Activated naive CD4-positive, alpha-beta T cell treated with anti-CD3 and anti-CD28 coated beads, Interleukin-2, amount 10 ng/mL, durations not matched to agents 7 days and 5 days (primary cell): ENCODE measurements at regions not wholly inside any gene's neighbourhood (a gene's known extent, or its start where the extent isn't known, plus 50 kb on each side); places are given as distances from the start of the nearest gene placed in this dataset.

Source experiments
- CTCF ChIA-PET: fragments of 350-600 bp; sonication (Branson Sonifier 250); formaldehyde crosslinking; loops from one replicate; lab custom pipeline; 2021; ENCODE audit warnings: antibody characterized with exemption; lab: Charles Lee
- DNase-seq: peaks from one replicate; pipeline ENCODE4 v3.0.0-alpha.2; 2020
- H3K27ac Mint-ChIP-seq: one replicate; pipeline ENCODE4 v1.8.0; 2021; ENCODE audit warnings: mild to moderate bottlenecking, moderate library complexity, mixed read lengths
- H3K27me3 Mint-ChIP-seq: one replicate; pipeline ENCODE4 v1.8.0; 2021; ENCODE audit warnings: mild to moderate bottlenecking, mixed read lengths
- H3K36me3 Mint-ChIP-seq: one replicate; pipeline ENCODE4 v1.8.0; 2021; ENCODE audit warnings: mixed read lengths
- H3K4me1 Mint-ChIP-seq: one replicate; pipeline ENCODE4 v1.8.0; 2021; ENCODE audit warnings: mixed read lengths
- H3K4me3 Mint-ChIP-seq: one replicate; pipeline ENCODE4 v1.8.0; 2021; ENCODE audit warnings: mild to moderate bottlenecking, moderate library complexity, mixed read lengths
- H3K9me3 Mint-ChIP-seq: one replicate; pipeline ENCODE4 v1.8.0; 2021; ENCODE audit warnings: mixed read lengths

DNA sequence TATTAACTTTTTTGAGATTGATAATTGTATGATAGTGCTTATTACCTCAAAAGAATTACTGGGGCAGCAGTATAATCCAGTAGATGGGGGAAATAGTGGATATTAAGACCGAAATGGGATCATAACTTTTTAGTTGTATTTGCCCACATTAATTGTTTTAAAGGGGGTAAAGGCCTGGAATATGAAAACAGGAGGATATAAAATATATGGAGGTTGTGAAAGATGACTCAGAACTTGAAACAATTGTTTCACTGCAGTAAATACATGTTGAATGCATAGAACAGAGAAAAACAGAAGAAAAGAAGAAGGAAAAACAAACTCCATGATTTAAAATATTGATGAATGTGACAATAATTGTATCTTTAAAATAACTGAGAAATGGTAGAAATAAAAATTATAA is 94.1 kb upstream of the VPREB1 start:
- Mint-ChIP-seq H3K4me3 (no peak overlapping the region), H3K36me3 (no peaks in the 10 kb centered on the region), H3K27me3 (peaks cover 40% of the 10 kb centered on the region), H3K27ac (no peak overlapping the region), H3K4me1 (no peaks in the 10 kb centered on the region), H3K9me3 (no peaks in the 10 kb centered on the region)
- CTCF ChIA-PET, result interaction anchor here (0.9 kb wide), 1 partner anchor 89 kb away, joined by 3 read pairs; no protein-coding TSS in a partner anchor
- DNase-seq, result no peak

DNA sequence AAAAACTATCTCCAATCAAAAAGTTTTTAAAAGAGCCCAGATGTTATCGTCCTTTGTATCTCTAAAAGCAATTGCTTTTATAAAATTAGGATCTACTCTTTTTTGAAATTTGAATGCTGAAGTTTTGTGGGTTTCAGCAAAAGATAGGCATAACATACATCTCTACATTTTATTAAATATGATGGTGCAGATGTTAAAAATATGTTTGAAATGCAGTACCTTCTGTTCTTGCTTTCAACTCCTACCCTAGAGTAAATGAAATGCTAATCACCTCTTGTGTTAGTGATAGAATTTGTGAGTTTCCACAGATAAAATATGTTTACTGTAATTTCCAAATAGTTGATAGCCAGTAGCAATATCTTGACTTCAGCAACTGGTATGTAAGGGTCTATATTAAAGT is 95.7 kb upstream of the VPREB1 start:
- H3K27me3 Mint-ChIP-seq, result peaks cover 32% of the 10 kb centered on the region
- no peaks in the 10 kb centered on the region for H3K9me3 Mint-ChIP-seq
- DNase-seq, result no peak
- CTCF ChIA-PET, result no interaction called here
- H3K36me3 Mint-ChIP-seq, result no peaks in the 10 kb centered on the region
- H3K4me3 Mint-ChIP-seq, result no peak overlapping the region
- no peaks in the 10 kb centered on the region for H3K4me1 Mint-ChIP-seq
- no peak overlapping the region for H3K27ac Mint-ChIP-seq

DNA sequence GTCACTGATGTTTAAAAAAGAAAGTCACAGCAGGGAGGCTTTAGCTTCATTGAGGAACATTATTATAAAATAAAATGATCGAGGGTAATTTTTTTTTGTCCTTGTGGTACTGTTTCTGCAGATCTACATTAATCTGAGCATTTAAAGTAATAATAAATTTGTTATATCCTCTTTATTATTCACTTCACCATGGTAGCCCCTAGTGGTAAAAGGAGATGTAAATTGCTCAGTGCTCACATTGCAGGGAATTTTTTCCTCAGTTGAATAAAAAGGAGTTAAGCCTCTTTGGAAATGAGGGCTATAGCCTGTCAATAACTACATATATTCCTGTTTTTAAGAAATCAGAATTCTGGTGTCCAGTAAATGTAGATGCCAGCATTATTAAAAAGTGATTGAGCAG is 99.7 kb upstream of the VPREB1 start:
- CTCF ChIA-PET, result interaction anchor here (0.8 kb wide), 1 partner anchor 84 kb away, joined by 3 read pairs; no protein-coding TSS in a partner anchor
- no peak overlapping the region for H3K4me3 Mint-ChIP-seq
- H3K36me3 Mint-ChIP-seq, result no peaks in the 10 kb centered on the region
- H3K9me3 Mint-ChIP-seq, result no peaks in the 10 kb centered on the region
- DNase-seq, result no peak
- H3K27ac Mint-ChIP-seq, result no peak overlapping the region
- H3K4me1 Mint-ChIP-seq, result no peaks in the 10 kb centered on the region
- H3K27me3 Mint-ChIP-seq, result peaks cover 27% of the 10 kb centered on the region

DNA sequence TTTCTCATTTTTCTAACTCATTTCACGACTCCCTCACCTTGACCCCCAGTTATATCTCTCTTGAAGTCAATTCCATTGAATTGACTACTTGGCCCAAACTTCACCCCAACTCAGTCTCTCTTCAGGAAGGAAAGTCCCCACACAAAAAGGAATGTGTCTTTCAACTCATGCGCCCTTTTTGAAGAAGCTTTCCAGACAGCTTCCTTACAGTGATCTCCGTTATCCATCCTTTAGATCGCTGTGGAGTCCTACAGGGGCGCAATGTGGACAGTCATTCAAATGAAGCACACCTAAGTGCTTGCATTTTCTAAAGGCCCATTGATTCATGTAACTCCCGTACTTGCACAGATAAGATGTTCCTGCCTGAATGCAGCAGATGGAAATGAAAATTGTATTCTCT is 101.1 kb upstream of the VPREB1 start:
- H3K27me3 Mint-ChIP-seq, result peaks cover 25% of the 10 kb centered on the region
- no peak overlapping the region for H3K27ac Mint-ChIP-seq
- CTCF ChIA-PET, result interaction anchor here (0.8 kb wide), 1 partner anchor 78 kb away, joined by 3 read pairs; no protein-coding TSS in a partner anchor

DNA sequence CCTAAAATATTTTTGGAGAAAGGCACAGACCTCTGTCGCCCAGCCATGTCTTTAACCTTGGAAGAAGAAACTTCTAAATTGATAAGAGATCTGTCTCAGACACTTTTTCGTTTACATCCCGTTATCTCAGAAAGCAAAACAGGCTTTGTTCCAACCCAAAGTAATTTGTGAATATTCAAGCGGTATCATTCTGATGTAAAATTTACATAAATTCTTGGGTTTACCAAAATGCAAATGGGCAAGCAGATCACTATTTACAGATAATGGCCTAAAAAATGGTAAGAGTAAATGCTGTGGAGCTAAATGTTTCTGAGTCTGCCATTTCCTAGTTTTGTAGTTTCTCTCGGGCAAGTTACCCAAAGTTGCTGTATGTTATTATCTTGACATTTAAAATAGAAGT is 101.9 kb upstream of the VPREB1 start:
- no peaks in the 10 kb centered on the region for H3K4me1 Mint-ChIP-seq
- H3K27ac Mint-ChIP-seq, result no peak overlapping the region
- H3K36me3 Mint-ChIP-seq, result no peaks in the 10 kb centered on the region
- H3K9me3 Mint-ChIP-seq, result no peaks in the 10 kb centered on the region
- no peak overlapping the region for H3K4me3 Mint-ChIP-seq
- H3K27me3 Mint-ChIP-seq, result peaks cover 24% of the 10 kb centered on the region
- no peak for DNase-seq
- CTCF ChIA-PET, result interaction anchor here (0.8 kb wide), 1 partner anchor 77 kb away, joined by 3 read pairs; no protein-coding TSS in a partner anchor

More for the DNA sequence above, 101.1 kb upstream of the VPREB1 start:
- H3K9me3 Mint-ChIP-seq, result no peaks in the 10 kb centered on the region
- H3K4me3 Mint-ChIP-seq, result no peak overlapping the region
- no peak for DNase-seq
- H3K4me1 Mint-ChIP-seq, result no peaks in the 10 kb centered on the region
- H3K36me3 Mint-ChIP-seq, result no peaks in the 10 kb centered on the region

DNA sequence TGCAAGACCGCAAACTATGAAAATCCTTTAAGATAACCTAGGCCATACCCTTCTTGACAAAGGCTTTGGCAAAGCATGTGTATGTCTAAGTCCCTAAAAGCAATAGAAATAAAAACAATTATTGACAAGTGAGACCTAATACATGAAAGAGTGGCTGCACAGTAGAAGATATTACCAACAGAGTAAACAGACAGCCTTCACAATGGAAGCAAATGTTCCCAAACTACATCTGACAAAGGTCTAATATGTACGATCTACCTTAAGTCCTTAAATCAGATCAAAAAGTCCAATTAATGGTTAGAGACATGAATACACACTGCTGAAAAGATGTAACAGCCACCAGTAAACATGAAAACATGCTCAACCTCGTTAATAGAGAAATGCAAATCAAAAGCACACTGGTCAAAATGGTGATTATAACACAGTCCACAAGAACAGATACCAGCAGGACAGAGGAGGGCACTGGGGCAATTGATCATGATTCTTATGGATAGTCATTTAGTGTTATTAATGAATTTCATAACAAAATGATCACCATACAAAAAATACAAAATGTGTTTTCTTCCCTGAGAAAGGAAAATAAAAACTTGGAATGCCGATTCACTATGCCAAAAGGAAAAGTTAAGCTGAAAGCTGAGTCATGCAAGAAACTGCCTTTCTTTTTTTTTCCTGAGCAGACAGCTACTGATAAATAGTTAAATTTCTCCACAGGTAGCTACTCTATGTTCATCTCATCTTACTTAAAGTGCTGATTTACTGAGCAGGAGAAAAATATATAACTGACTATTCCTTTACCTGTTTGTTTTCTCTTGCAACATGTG is 102.6 kb upstream of the VPREB1 start:
- CTCF ChIA-PET, result no interaction called here
- H3K4me3 Mint-ChIP-seq, result no peak overlapping the region
- no peaks in the 10 kb centered on the region for H3K9me3 Mint-ChIP-seq
- peaks cover 19% of the 10 kb centered on the region for H3K27me3 Mint-ChIP-seq
- no peak overlapping the region for H3K27ac Mint-ChIP-seq
- no peaks in the 10 kb centered on the region for H3K36me3 Mint-ChIP-seq
- H3K4me1 Mint-ChIP-seq, result no peaks in the 10 kb centered on the region
- DNase-seq, result no peak

DNA sequence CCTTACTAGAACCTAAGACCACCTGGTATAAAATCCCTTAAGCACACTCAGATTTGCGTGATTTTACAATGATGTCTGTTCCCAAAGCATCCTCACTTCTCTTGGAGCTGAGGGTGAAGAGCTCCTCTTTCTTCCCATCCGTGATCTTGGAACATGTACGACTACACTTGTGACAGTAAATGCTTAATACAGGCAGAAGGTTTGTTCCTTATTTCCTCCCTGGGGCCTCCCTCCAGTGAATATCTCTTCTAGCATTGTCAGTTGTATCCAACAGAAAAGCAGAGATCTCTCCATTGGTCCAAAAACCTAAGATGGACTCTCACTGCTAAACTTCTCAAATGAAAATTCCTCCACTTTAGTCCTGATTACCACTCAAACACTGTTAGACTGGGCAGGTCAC is 103.6 kb upstream of the VPREB1 start:
- DNase-seq, result no peak
- no peak overlapping the region for H3K4me3 Mint-ChIP-seq
- no peaks in the 10 kb centered on the region for H3K4me1 Mint-ChIP-seq
- H3K27ac Mint-ChIP-seq, result no peak overlapping the region
- CTCF ChIA-PET, result interaction anchor here (0.6 to 1.2 kb wide), 2 partner anchors 41 to 54 kb away, joined by 3 read pairs; no protein-coding TSS in a partner anchor
- H3K27me3 Mint-ChIP-seq, result peaks cover 13% of the 10 kb centered on the region
- no peaks in the 10 kb centered on the region for H3K9me3 Mint-ChIP-seq
- H3K36me3 Mint-ChIP-seq, result no peaks in the 10 kb centered on the region

DNA sequence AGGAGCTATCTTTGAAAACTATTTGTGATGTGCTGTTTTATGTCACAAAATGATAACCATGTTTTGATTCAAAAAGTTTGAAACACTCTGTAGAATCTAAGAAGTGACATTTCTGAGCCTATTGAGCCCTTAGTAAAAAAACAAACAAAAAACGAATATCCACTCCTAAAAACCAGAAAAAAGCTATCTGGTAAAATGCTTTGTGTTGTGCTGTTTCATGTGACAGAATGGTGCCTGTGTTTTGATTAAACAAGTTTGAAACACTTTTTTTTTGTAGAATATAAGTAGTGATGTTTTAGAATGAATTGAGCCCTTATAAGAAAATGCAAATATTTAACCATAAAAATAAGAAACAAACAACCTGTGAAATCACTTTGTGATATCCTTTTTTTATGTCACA is 105.2 kb upstream of the VPREB1 start:
- CTCF ChIA-PET, result no interaction called here
- no peak overlapping the region for H3K4me3 Mint-ChIP-seq
- no peak for DNase-seq
- peaks cover 17% of the 10 kb centered on the region for H3K27me3 Mint-ChIP-seq
- H3K27ac Mint-ChIP-seq, result no peak overlapping the region
- H3K4me1 Mint-ChIP-seq, result no peaks in the 10 kb centered on the region
- no peaks in the 10 kb centered on the region for H3K9me3 Mint-ChIP-seq
- H3K36me3 Mint-ChIP-seq, result no peaks in the 10 kb centered on the region

DNA sequence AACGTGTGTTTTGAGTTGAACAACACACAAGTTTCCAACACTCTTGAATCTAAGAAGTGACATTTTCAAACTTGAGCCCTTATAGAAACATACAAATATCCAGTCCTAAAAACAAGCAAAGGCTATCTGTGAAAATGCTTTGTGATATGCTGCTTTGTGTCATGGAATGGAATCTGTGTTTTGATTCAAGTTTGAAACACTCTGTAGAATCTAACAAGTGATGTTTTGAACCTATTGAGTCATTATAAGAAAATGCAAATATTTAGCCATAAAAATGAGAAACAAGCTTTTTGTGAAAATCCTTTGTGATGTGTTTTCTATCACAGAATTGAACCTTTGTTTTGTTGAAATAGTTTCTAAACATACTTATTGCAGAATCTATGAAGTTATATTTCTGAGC is 105.7 kb upstream of the VPREB1 start:
- H3K27ac Mint-ChIP-seq, result no peak overlapping the region
- no peak for DNase-seq
- H3K4me1 Mint-ChIP-seq, result no peaks in the 10 kb centered on the region
- CTCF ChIA-PET, result no interaction called here
- no peaks in the 10 kb centered on the region for H3K36me3 Mint-ChIP-seq
- no peak overlapping the region for H3K4me3 Mint-ChIP-seq
- H3K9me3 Mint-ChIP-seq, result no peaks in the 10 kb centered on the region
- H3K27me3 Mint-ChIP-seq, result peaks cover 17% of the 10 kb centered on the region

DNA sequence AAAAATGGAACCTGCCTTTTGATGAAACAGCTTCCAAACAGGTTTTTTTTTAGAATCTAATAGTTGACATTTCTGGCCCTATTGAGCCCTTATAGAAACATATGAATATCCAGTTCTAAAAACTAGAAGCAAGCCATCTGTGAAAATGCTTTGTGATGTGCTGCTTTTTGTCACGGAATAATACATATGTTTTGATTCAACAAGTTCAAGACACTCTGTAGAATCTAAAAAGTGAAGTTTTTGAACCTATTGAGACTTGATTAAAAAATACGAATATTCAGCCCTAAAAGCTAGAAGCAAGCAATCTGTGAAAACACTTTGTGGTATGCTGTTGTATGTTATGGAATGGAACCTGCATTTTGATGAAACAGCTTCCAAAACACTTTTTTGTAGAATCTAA is 106.7 kb upstream of the VPREB1 start:
- Mint-ChIP-seq H3K27me3 (peaks cover 12% of the 10 kb centered on the region), H3K9me3 (no peaks in the 10 kb centered on the region), H3K27ac (no peak overlapping the region), H3K4me3 (no peak overlapping the region), H3K36me3 (no peaks in the 10 kb centered on the region), H3K4me1 (no peaks in the 10 kb centered on the region)
- CTCF ChIA-PET, result interaction anchor here (0.5 kb wide), 1 partner anchor 10 kb away, joined by 3 read pairs; no protein-coding TSS in a partner anchor
- DNase-seq, result no peak

DNA sequence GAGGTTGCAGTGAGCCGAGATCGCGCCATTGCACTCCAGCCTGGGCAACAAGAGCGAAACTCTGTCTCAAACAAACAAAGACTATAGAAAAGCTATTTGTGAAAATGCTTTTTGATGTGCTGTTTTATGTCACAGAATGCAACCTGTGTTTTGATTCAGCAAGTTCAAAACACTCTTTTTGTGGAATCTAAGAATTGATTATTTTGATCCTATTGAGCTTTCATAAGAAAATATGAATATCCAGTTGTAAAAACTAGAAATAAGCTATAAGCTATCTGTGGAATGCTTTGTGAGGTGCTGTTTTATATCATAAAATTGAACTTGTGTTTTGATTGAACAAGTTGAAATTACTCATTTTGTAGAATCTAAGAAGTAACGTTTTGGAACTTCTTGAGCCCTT is 110.7 kb upstream of the VPREB1 start:
- no peaks in the 10 kb centered on the region for H3K36me3 Mint-ChIP-seq
- no peak overlapping the region for H3K27ac Mint-ChIP-seq
- H3K9me3 Mint-ChIP-seq, result no peaks in the 10 kb centered on the region
- H3K27me3 Mint-ChIP-seq, result peaks cover 4% of the 10 kb centered on the region
- CTCF ChIA-PET, result interaction anchor here (1.2 kb wide), 1 partner anchor 15 kb away, joined by 4 read pairs; no protein-coding TSS in a partner anchor
- no peak overlapping the region for H3K4me3 Mint-ChIP-seq
- no peaks in the 10 kb centered on the region for H3K4me1 Mint-ChIP-seq
- no peak for DNase-seq

DNA sequence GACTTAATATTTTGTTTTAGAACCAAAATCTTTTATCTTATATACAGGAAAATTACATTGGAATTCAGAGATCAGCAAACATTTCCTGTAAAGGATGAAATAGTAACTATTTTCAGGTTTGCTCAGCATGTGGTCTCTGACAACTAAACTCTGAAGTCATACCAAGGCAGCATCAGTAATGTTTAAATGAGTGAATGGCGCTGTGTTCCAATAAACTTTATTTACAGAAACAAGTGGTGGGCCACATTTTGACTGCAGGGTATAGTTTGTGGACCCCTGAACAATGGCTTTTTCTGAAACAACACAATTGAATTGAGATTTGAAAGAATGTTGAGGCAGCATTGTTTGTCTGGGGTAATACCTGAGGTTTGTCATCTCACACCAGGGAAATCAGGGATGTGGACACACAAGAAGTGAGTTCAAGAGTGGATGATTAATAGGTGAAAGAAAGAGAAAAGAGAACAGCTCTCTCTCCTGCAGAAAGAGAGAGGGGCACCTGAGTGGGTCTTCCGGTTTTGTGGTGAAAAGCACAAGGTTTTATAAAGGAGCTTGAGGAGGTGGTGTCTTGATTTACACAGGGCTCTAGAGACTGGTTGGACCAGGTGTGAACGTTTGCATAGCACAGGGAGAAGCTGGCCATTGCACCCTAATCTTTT is 113.5 kb upstream of the VPREB1 start:
- no peak overlapping the region for H3K4me3 Mint-ChIP-seq
- H3K27ac Mint-ChIP-seq, result no peak overlapping the region
- peaks cover 6% of the 10 kb centered on the region for H3K27me3 Mint-ChIP-seq
- CTCF ChIA-PET, result interaction anchor here (1.1 kb wide), 1 partner anchor 24 kb away, joined by 3 read pairs; no protein-coding TSS in a partner anchor
- H3K4me1 Mint-ChIP-seq, result no peaks in the 10 kb centered on the region
- no peaks in the 10 kb centered on the region for H3K36me3 Mint-ChIP-seq
- no peak for DNase-seq
- H3K9me3 Mint-ChIP-seq, result no peaks in the 10 kb centered on the region

DNA sequence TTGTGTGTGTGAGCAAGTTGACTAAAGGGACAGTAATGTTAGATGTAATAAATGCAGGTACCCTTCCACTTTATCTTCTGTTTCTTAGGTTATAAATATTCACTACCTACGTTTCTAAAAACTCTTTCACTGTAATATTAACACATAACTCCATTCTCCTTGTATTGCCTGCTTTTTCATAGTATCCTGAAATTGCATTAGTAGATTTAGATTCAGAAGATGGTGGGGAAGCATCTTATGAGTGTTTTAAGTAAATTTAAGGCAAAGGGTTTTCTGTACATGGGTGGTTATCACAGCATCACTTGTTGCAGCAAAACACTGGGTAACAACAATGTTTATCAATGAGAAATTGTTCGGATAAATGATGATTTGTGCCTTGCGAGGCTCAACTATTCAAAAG is 115.2 kb upstream of the VPREB1 start:
- Mint-ChIP-seq H3K4me3 (no peak overlapping the region), H3K9me3 (no peaks in the 10 kb centered on the region), H3K27me3 (peaks cover 9% of the 10 kb centered on the region), H3K36me3 (no peaks in the 10 kb centered on the region), H3K4me1 (no peaks in the 10 kb centered on the region), H3K27ac (no peak overlapping the region)
- DNase-seq, result no peak
- CTCF ChIA-PET, result no interaction called here

DNA sequence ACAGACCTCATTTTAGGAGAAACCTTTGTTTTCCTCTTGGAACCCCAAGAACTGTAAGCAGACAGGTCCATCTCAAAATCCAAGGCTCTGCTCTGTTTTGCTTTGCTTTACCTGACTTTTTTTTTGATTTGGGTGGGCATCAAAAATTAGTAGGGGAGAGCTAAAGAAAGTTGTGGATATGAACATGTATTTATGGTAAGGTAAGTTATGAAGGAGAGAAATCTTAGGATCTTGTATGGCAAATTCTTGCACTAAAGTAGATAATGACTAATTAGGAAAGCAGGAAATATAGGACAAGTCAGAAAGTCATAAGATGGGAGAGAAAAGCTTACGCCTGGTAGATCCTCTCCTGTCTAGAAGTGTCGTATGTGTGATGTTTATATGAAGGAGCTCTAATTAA is 116.1 kb upstream of the VPREB1 start:
- Mint-ChIP-seq H3K27ac (no peak overlapping the region), H3K9me3 (no peaks in the 10 kb centered on the region), H3K27me3 (peaks cover 15% of the 10 kb centered on the region), H3K4me3 (no peak overlapping the region), H3K36me3 (no peaks in the 10 kb centered on the region), H3K4me1 (no peaks in the 10 kb centered on the region)
- CTCF ChIA-PET, result no interaction called here
- DNase-seq, result no peak
